A549 (cell line): ENCODE measurements at regions not wholly inside any gene's neighbourhood (a gene's known extent, or its start where the extent isn't known, plus 50 kb on each side); places are given as distances from the start of the nearest gene placed in this dataset.

Source experiments
- CHD2 ChIP-seq: fragments of 150-350 bp; IDR thresholded peaks from 2 replicates; pipeline ENCODE4 v1.6.1; 2014; ENCODE audit warnings: low read length; ENCODE audit not compliant: partially characterized antibody
- CHD4 ChIP-seq: fragments of 200-600 bp; sonication (generic); IDR thresholded peaks from 2 replicates; pipeline ENCODE4 v1.6.1; 2016; ENCODE audit warnings: antibody characterized with exemption, mild to moderate bottlenecking, borderline replicate concordance
- KDM1A ChIP-seq: fragments of 200-600 bp; sonication (generic); IDR thresholded peaks from 2 replicates; pipeline ENCODE4 v1.6.1; 2016; ENCODE audit warnings: low read depth, mild to moderate bottlenecking
- MYC ChIP-seq: IDR thresholded peaks from 2 replicates; pipeline ENCODE4 v1.6.1; 2012; ENCODE audit warnings: mild to moderate bottlenecking, inconsistent platforms, low read length, improper control_type of control experiment, borderline replicate concordance
- ZSCAN20 ChIP-seq: fragments of 250-450 bp; sonication (Bioruptor Pico); IDR thresholded peaks from 2 replicates; pipeline ENCODE4 v1.8.0; 2022; ENCODE audit warnings: mild to moderate bottlenecking, moderate library complexity
- TF ChIP-seq, protein P1 (sequence below): fragments of 450-650 bp; IDR thresholded peaks from 2 replicates; pipeline ENCODE4 v1.6.1; 2014; ENCODE audit warnings: antibody characterized with exemption

DNA sequence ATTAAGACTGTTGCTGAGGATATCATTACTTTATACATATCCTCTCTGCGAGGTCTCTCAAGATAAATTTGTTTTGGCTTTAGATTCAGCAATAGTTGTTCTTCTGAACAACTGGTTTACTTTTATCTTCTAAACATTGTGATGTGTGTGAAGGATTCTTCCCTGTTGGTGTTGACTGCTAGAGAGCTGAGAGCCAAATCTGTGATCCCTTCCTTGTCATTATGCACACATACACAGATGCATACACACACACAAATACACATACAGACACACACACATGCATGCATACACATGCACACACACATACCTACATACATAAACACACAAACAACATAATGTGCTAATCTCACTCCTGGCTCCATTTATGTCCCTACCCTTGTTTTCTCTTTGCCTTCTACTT is 137.0 kb downstream of the SNX19 start:
- TF ChIP-seq CHD2 (no peak), KDM1A (no peak), MYC (no peak), ZSCAN20 (CRISPR knock-in tag) (no peak), CHD4 (no peak)
- TF ChIP-seq, protein P1, sequence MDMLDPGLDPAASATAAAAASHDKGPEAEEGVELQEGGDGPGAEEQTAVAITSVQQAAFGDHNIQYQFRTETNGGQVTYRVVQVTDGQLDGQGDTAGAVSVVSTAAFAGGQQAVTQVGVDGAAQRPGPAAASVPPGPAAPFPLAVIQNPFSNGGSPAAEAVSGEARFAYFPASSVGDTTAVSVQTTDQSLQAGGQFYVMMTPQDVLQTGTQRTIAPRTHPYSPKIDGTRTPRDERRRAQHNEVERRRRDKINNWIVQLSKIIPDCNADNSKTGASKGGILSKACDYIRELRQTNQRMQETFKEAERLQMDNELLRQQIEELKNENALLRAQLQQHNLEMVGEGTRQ = no peak
